ENCODE measurements at regions not wholly inside any gene's neighbourhood (a gene's known extent, or its start where the extent isn't known, plus 50 kb on each side); places are given as distances from the start of the nearest gene placed in this dataset.

- DNase-seq (ENCODE audit: low read depth, low spot score), result no peak
Measured at GRCh38 chr1:232259333-232259732, 370.6 kb downstream of the SIPA1L2 start.

GRCh38 chr1:232252546-232253118, 377.3 kb downstream of the SIPA1L2 start:
- no peak for DNase-seq (ENCODE audit: low read depth, low spot score)

GRCh38 chr1:232250838-232251237, 379.1 kb downstream of the SIPA1L2 start:
- no peak for DNase-seq (ENCODE audit: low read depth, low spot score)

- no peak for DNase-seq (ENCODE audit: low read depth, low spot score)
Measured at GRCh38 chr1:232249861-232250777, 379.8 kb downstream of the SIPA1L2 start.

- DNase-seq (ENCODE audit: low read depth, low spot score), result no peak
Measured at GRCh38 chr1:232249339-232249738, 380.6 kb downstream of the SIPA1L2 start.

- DNase-seq (ENCODE audit: low read depth, low spot score), result no peak
Measured at GRCh38 chr1:232248276-232248820, 381.6 kb downstream of the SIPA1L2 start.

GRCh38 chr1:232247669-232248068, 382.3 kb downstream of the SIPA1L2 start:
- no peak for DNase-seq (ENCODE audit: low read depth, low spot score)

GRCh38 chr1:232244426-232244825, 385.5 kb downstream of the SIPA1L2 start:
- no peak for DNase-seq (ENCODE audit: low read depth, low spot score)

- no peak for DNase-seq (ENCODE audit: low read depth, low spot score)
Measured at GRCh38 chr1:232239998-232240397, 389.9 kb downstream of the SIPA1L2 start.

GRCh38 chr1:232239522-232239921, 390.4 kb downstream of the SIPA1L2 start:
- no peak for DNase-seq (ENCODE audit: low read depth, low spot score)

- DNase-seq (ENCODE audit: low read depth, low spot score), result no peak
Measured at GRCh38 chr1:232238009-232238408, 391.9 kb downstream of the SIPA1L2 start.

- DNase-seq (ENCODE audit: low read depth, low spot score), result no peak
Measured at GRCh38 chr1:232227306-232227705, 402.6 kb downstream of the SIPA1L2 start.

GRCh38 chr1:232226197-232226712, 403.7 kb downstream of the SIPA1L2 start:
- DNase-seq (ENCODE audit: low read depth, low spot score), result no peak

- no peak for DNase-seq (ENCODE audit: low read depth, low spot score)
Measured at GRCh38 chr1:232225336-232226131, 404.4 kb downstream of the SIPA1L2 start.

- DNase-seq (ENCODE audit: low read depth, low spot score), result no peak
Measured at GRCh38 chr1:232223887-232224286, 406.0 kb downstream of the SIPA1L2 start.

- no peak for DNase-seq (ENCODE audit: low read depth, low spot score)
Measured at GRCh38 chr1:232223183-232223708, 406.7 kb downstream of the SIPA1L2 start.

GRCh38 chr1:232222614-232223013, 407.3 kb downstream of the SIPA1L2 start:
- DNase-seq (ENCODE audit: low read depth, low spot score), result no peak

GRCh38 chr1:232221802-232222499, 408.0 kb downstream of the SIPA1L2 start:
- DNase-seq (ENCODE audit: low read depth, low spot score), result no peak

GRCh38 chr1:232218955-232219865, 410.7 kb downstream of the SIPA1L2 start:
- DNase-seq (ENCODE audit: low read depth, low spot score), result no peak

GRCh38 chr1:232213928-232214327, 416.0 kb downstream of the SIPA1L2 start:
- DNase-seq (ENCODE audit: low read depth, low spot score), result no peak
